A549 (cell line): ENCODE measurements at regions not wholly inside any gene's neighbourhood (a gene's known extent, or its start where the extent isn't known, plus 50 kb on each side); places are given as distances from the start of the nearest gene placed in this dataset.

Experiments
- ATAC-seq, 2 experiments: fragments of 200-7000 bp in 1 of 2; fragments of >200 bp in 1 of 2; cut with Nextera tagmentation in 1 of 2; cut with Tn5 transposase in 1 of 2; 3 replicates each; pipeline versions ENCODE4 v1.8.0 to v1.9.1; 2018 to 2020; ENCODE audit warnings: mild to moderate bottlenecking in 1 of 2, moderate library complexity in 1 of 2
- CTCF ChIA-PET: fragments of 300-600 bp; sonication (Branson Sonifier 250); formaldehyde crosslinking; extraction: SDS; loops from one replicate; lab custom pipeline; 2021; ENCODE audit warnings: antibody characterized with exemption, inconsistent platforms; lab: Yijun Ruan, JAX
- POLR2A ChIA-PET: fragments of 350-600 bp; formaldehyde crosslinking; extraction: SDS; loops from one replicate; lab custom pipeline; 2021; ENCODE audit warnings: antibody characterized with exemption, inconsistent platforms; lab: Yijun Ruan, JAX
- DNase-seq, 2 experiments: peaks; one replicate each; pipeline versions ENCODE4 v3.0.0 to v3.0.0-alpha.2; 2011 to 2016; ENCODE audit warnings: low read depth in 1 of 2, low spot score in 1 of 2
- FAIRE-seq: peaks from 2 replicates; lab custom pipeline; 2011; peaks lifted over from hg19 to GRCh38; lab: Jason Lieb, UNC
- H3K27ac ChIP-seq, 2 experiments: fragments of >200 bp; sonication (Bioruptor Twin); formaldehyde crosslinking; 3 replicates each; pipeline ENCODE4 v1.5.1; 2016 to 2017
- H3K4me1 ChIP-seq: fragments of >200 bp; sonication (Bioruptor Twin); formaldehyde crosslinking; 3 replicates; pipeline ENCODE4 v1.6.1; 2016
- H3K4me2 ChIP-seq: fragments of >200 bp; sonication (Bioruptor Twin); formaldehyde crosslinking; 3 replicates; pipeline ENCODE4 v1.6.1; 2016
- H3K4me3 ChIP-seq: fragments of >200 bp; sonication (Bioruptor Twin); formaldehyde crosslinking; 3 replicates; pipeline ENCODE4 v1.5.1; 2016
- H3K9me3 ChIP-seq: fragments of >200 bp; sonication (Bioruptor Twin); formaldehyde crosslinking; 3 replicates; pipeline ENCODE4 v1.6.1; 2016
- BCL3 ChIP-seq: fragments of >200 bp; sonication (Bioruptor Twin); formaldehyde crosslinking; IDR thresholded peaks from 3 replicates; pipeline ENCODE4 v1.6.1; 2016
- CBX2 ChIP-seq: fragments of 200-600 bp; sonication (generic); IDR thresholded peaks from 2 replicates; pipeline ENCODE4 v1.6.1; 2016; ENCODE audit warnings: low read depth, mild to moderate bottlenecking, borderline replicate concordance
- CEBPB ChIP-seq, 2 experiments: fragments of >200 bp in 1 of 2; sonication (Bioruptor Twin) in 1 of 2; formaldehyde crosslinking in 1 of 2; IDR thresholded peaks; 2 replicates each; pipeline ENCODE4 v1.6.1; 2012 to 2016
- E2F6 ChIP-seq: IDR thresholded peaks from 2 replicates; pipeline ENCODE4 v1.6.1; 2012; ENCODE audit warnings: low read depth, borderline replicate concordance
- EHF ChIP-seq: fragments of 250-450 bp; sonication (Bioruptor Pico); IDR thresholded peaks from 2 replicates; pipeline ENCODE4 v1.5.0; 2020; ENCODE audit warnings: mild to moderate bottlenecking
- ELK1 ChIP-seq: fragments of 150-350 bp; IDR thresholded peaks from 2 replicates; pipeline ENCODE4 v1.6.1; 2014; ENCODE audit warnings: low read depth, mild to moderate bottlenecking, low read length
- EP300 ChIP-seq, 2 experiments: fragments of >200 bp; sonication (Bioruptor Twin); formaldehyde crosslinking; IDR thresholded peaks; 2 replicates in 1 of 2; 3 replicates in 1 of 2; pipeline ENCODE4 v1.6.1; 2016 to 2017
- FOSB ChIP-seq: fragments of 250-450 bp; sonication (Bioruptor Pico); IDR thresholded peaks from 2 replicates; pipeline ENCODE4 v1.5.0; 2020; ENCODE audit warnings: mild to moderate bottlenecking, moderate library complexity
- GATA3 ChIP-seq: IDR thresholded peaks from 2 replicates; pipeline ENCODE4 v1.6.1; 2012; ENCODE audit warnings: borderline replicate concordance
- HOXA7 ChIP-seq: fragments of 250-450 bp; sonication (Bioruptor Pico); IDR thresholded peaks from 2 replicates; pipeline ENCODE4 v1.5.0; 2020; ENCODE audit warnings: mild to moderate bottlenecking, moderate library complexity
- JUNB ChIP-seq: fragments of >200 bp; sonication (Bioruptor Twin); formaldehyde crosslinking; IDR thresholded peaks from 2 replicates; pipeline ENCODE4 v1.6.1; 2016
- MAZ ChIP-seq: fragments of 150-350 bp; IDR thresholded peaks from 2 replicates; pipeline ENCODE4 v1.6.1; 2014; ENCODE audit warnings: antibody characterized with exemption, low read depth, low read length, borderline replicate concordance
- MYC ChIP-seq: IDR thresholded peaks from 2 replicates; pipeline ENCODE4 v1.6.1; 2012; ENCODE audit warnings: mild to moderate bottlenecking, inconsistent platforms, low read length, improper control_type of control experiment, borderline replicate concordance
- NR3C1 ChIP-seq: fragments of >200 bp; sonication (Bioruptor Twin); formaldehyde crosslinking; IDR thresholded peaks from 3 replicates; pipeline ENCODE4 v1.6.1; 2017
- POLR2A ChIP-seq: IDR thresholded peaks from 2 replicates; pipeline ENCODE4 v1.6.1; 2012; ENCODE audit warnings: mild to moderate bottlenecking, low read length
- RAD21 ChIP-seq, 2 experiments: fragments of >200 bp in 1 of 2; sonication (Bioruptor Twin) in 1 of 2; formaldehyde crosslinking in 1 of 2; IDR thresholded peaks in 1 of 2; conservative IDR thresholded peaks in 1 of 2; 2 replicates in 1 of 2; 3 replicates in 1 of 2; pipeline ENCODE4 v1.6.1; 2012 to 2018; ENCODE audit warnings: inconsistent platforms in 1 of 2
- RCOR1 ChIP-seq: fragments of 150-350 bp; IDR thresholded peaks from 2 replicates; pipeline ENCODE4 v1.6.1; 2014; ENCODE audit warnings: antibody characterized with exemption, low read length, low read depth
- REST ChIP-seq: fragments of 200-600 bp; sonication (generic); IDR thresholded peaks from 2 replicates; pipeline ENCODE4 v1.6.1; 2016; ENCODE audit warnings: antibody characterized with exemption, mild to moderate bottlenecking, moderate library complexity
- RNF2 ChIP-seq: fragments of 200-600 bp; sonication (generic); IDR thresholded peaks from 2 replicates; pipeline ENCODE4 v1.6.1; 2016; ENCODE audit warnings: low read depth, mild to moderate bottlenecking, antibody characterized with exemption, moderate library complexity, borderline replicate concordance
- SMC3 ChIP-seq: fragments of >200 bp; sonication (Bioruptor Twin); formaldehyde crosslinking; IDR thresholded peaks from 3 replicates; pipeline ENCODE4 v1.6.1; 2018; ENCODE audit warnings: inconsistent platforms
- TFCP2L1 ChIP-seq: fragments of 250-450 bp; sonication (Bioruptor Pico); IDR thresholded peaks from 2 replicates; pipeline ENCODE4 v1.5.0; 2021; ENCODE audit warnings: mild to moderate bottlenecking
- USF2 ChIP-seq: fragments of 450-650 bp; IDR thresholded peaks from 2 replicates; pipeline ENCODE4 v1.6.1; 2014; ENCODE audit warnings: antibody characterized with exemption
- ZC3H11A ChIP-seq: fragments of 450-650 bp; IDR thresholded peaks from 2 replicates; pipeline ENCODE4 v1.6.1; 2014; ENCODE audit warnings: antibody characterized with exemption, mild to moderate bottlenecking
- ZNF302 ChIP-seq: fragments of 250-450 bp; sonication (Bioruptor Pico); IDR thresholded peaks from 2 replicates; pipeline ENCODE4 v1.9.0; 2021; ENCODE audit warnings: inconsistent platforms, mild to moderate bottlenecking, moderate library complexity
- WGBS: methylation state at CpG from one replicate; pipeline ENCODE4 v1.1.6; 2017; ENCODE audit errors: missing lambda C conversion rate; 5-methylcytosine and 5-hydroxymethylcytosine counted together
- TF ChIP-seq, protein P1 (sequence below): IDR thresholded peaks from 2 replicates; pipeline ENCODE4 v1.6.1; 2012
- TF ChIP-seq, protein P2 (sequence below): fragments of 250-450 bp; sonication (Bioruptor Pico); IDR thresholded peaks from 2 replicates; pipeline ENCODE4 v1.5.0; 2021; ENCODE audit warnings: mild to moderate bottlenecking, moderate library complexity, borderline replicate concordance

DNA sequence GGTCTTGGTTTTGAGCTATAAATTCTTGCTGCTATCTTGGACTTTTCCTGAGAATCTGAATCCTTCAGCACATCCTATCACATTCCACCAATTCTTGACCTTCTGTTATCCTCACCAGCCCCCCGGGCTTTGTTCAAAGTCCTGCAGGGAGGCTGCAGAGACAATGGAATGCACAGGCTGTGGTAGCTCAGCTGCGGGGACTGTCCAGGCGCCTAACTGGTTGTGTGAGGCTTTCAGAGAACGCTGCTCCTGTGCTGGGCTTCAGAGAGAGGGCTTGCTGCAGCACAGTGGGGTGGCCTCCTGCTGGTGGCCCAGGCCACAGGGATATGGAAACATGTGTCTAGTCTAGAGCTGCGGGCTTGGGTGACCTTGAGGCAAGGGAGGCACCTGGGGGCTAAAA, 196.3 kb upstream of the GATB start:
- Histone ChIP-seq H3K27ac (no peak overlapping the region), H3K4me3 (no peak overlapping the region), H3K9me3 (no peaks in the 10 kb centered on the region), H3K4me2 (no peak overlapping the region), H3K4me1 (no peaks in the 10 kb centered on the region)
- POLR2A ChIA-PET, result no interaction called here
- TF ChIP-seq MAZ (no peak), CEBPB (IDR thresholded peaks at IDR 0.05) (no peak), MYC (no peak), JUNB (no peak), RNF2 (no peak), REST (no peak), NR3C1 (no peak), RCOR1 (no peak), ZC3H11A (no peak), BCL3 (no peak), SMC3 (no peak), FOSB (CRISPR knock-in tag) (no peak), GATA3 (no peak), POLR2A (no peak), EHF (CRISPR knock-in tag) (no peak), TFCP2L1 (no peak), HOXA7 (CRISPR knock-in tag) (no peak)
- TF ChIP-seq, protein P1, sequence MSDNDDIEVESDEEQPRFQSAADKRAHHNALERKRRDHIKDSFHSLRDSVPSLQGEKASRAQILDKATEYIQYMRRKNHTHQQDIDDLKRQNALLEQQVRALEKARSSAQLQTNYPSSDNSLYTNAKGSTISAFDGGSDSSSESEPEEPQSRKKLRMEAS, result no peak
- CTCF ChIA-PET, result no interaction called here
- DNase-seq (no peak), ATAC-seq (no peak), FAIRE-seq (no peak)
- 0% methylated on average over 1 of the region's 5 CpGs for WGBS

DNA sequence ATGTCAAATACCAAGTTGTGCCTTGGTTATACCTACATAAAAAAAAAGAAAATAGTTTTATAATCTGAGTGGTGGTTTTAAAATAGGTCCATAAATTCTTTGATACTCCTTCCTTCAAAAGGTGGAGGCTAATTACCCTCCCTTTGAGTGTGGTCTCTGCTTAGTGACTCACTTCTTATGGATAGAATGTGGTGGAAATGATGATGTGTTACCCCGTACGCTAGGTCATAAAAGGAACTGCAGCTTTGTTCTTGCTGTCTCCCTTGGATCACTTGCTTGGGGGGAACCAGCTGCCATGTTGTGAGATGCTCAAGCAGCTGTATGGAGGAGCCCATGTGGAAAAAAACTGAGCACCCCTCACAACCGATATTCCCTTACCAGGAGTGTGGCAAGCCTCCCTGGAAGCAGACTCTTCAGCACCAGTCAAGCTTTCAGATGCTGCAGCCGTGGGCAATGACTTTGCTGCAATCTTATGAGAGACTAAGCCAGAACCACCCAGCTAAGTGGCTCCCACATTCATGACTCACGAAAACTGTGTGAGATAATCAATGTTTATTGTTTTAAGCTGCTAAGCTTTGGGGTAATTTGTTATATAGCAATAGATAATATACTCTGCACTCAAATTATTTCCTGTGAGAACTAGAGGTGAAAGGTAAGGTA, 195.0 kb upstream of the GATB start:
- CTCF ChIA-PET, result no interaction called here
- TF ChIP-seq, protein P2, sequence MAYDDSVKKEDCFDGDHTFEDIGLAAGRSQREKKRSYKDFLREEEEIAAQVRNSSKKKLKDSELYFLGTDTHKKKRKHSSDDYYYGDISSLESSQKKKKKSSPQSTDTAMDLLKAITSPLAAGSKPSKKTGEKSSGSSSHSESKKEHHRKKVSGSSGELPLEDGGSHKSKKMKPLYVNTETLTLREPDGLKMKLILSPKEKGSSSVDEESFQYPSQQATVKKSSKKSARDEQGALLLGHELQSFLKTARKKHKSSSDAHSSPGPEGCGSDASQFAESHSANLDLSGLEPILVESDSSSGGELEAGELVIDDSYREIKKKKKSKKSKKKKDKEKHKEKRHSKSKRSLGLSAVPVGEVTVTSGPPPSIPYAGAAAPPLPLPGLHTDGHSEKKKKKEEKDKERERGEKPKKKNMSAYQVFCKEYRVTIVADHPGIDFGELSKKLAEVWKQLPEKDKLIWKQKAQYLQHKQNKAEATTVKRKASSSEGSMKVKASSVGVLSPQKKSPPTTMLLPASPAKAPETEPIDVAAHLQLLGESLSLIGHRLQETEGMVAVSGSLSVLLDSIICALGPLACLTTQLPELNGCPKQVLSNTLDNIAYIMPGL, result no peak
- TF ChIP-seq ELK1 (no peak), CBX2 (no peak), EP300 (IDR thresholded peaks at IDR 0.05) (no peak), ZNF302 (CRISPR knock-in tag) (no peak), RAD21 (conservative IDR thresholded peaks at IDR 0.05 in 1 of 2, IDR thresholded peaks at IDR 0.05 in 1 of 2) (no peak), USF2 (no peak), MYC (no peak), SMC3 (no peak), E2F6 (no peak)

More for the DNA sequence above, 195.0 kb upstream of the GATB start:
- no peaks in the 10 kb centered on the region for H3K9me3 ChIP-seq
- DNase-seq (no peak), ATAC-seq (no peak), FAIRE-seq (no peak)
- no peak overlapping the region for H3K4me3 ChIP-seq
- POLR2A ChIA-PET, result no interaction called here
- H3K4me1 ChIP-seq, result no peaks in the 10 kb centered on the region
- WGBS, result 34% methylated on average over 5 of the region's 5 CpGs
- no peak overlapping the region for H3K4me2 ChIP-seq
- no peak overlapping the region for H3K27ac ChIP-seq
